Endothelial cell (in vitro differentiated cells): ENCODE measurements at regions not wholly inside any gene's neighbourhood (a gene's known extent, or its start where the extent isn't known, plus 50 kb on each side); places are given as distances from the start of the nearest gene placed in this dataset.

Source experiments
- DNase-seq: peaks from one replicate; pipeline ENCODE4 v3.0.0; 2021; ENCODE audit warnings: low spot score
- H3K27ac Mint-ChIP-seq: one replicate; pipeline ENCODE4 v1.8.0; 2021; ENCODE audit warnings: mixed read lengths, inconsistent platforms; ENCODE audit not compliant: unreplicated experiment
- H3K27me3 Mint-ChIP-seq: one replicate; pipeline ENCODE4 v1.8.0; 2021; ENCODE audit warnings: mild to moderate bottlenecking, moderate library complexity, mixed read lengths, inconsistent platforms; ENCODE audit not compliant: unreplicated experiment
- H3K36me3 Mint-ChIP-seq: one replicate; pipeline ENCODE4 v1.8.0; 2021; ENCODE audit warnings: mild to moderate bottlenecking, low read depth, mixed read lengths, inconsistent platforms; ENCODE audit not compliant: unreplicated experiment
- H3K4me1 Mint-ChIP-seq: one replicate; pipeline ENCODE4 v1.8.0; 2021; ENCODE audit warnings: mild to moderate bottlenecking, mixed read lengths, inconsistent platforms; ENCODE audit not compliant: unreplicated experiment
- H3K4me3 Mint-ChIP-seq: one replicate; pipeline ENCODE4 v1.8.0; 2021; ENCODE audit warnings: mild to moderate bottlenecking, mixed read lengths, inconsistent platforms; ENCODE audit not compliant: unreplicated experiment
- H3K9me3 Mint-ChIP-seq: one replicate; pipeline ENCODE4 v1.8.0; 2021; ENCODE audit warnings: mixed read lengths, inconsistent platforms; ENCODE audit not compliant: unreplicated experiment
- CTCF ChIP-seq: fragments of 200-600 bp; sonication (generic); IDR thresholded peaks from one replicate; pipeline ENCODE4 v1.5.0; 2021; ENCODE audit warnings: antibody characterized with exemption; ENCODE audit not compliant: unreplicated experiment

DNA sequence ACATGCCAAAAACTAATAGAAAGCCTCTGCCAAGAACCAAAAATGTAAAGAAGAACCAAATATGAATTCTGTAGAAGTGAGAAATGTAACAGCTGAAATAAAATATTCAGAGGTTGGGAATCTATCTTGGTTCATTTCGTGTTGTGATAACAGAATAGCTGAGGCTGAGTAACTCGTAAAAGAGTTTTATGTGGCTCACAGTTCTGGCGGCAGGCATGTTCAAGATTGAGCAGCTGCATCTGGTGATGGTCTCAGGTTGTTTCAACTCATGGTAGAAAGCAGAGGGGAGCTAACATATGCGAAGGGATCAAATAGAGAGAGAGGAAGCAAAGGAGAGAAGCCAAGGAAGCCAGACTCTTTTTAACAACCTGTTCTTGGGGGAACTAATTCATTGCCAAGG lies 717.2 kb downstream of the TNS3 start:
- peaks cover 2% of the 10 kb centered on the region for H3K4me1 Mint-ChIP-seq
- no peak for TF ChIP-seq CTCF
- peaks cover 2% of the 10 kb centered on the region for H3K27me3 Mint-ChIP-seq
- no peak overlapping the region for H3K4me3 Mint-ChIP-seq
- H3K36me3 Mint-ChIP-seq = no peaks in the 10 kb centered on the region
- H3K27ac Mint-ChIP-seq = no peak overlapping the region
- H3K9me3 Mint-ChIP-seq = no peaks in the 10 kb centered on the region
- no peak for DNase-seq

DNA sequence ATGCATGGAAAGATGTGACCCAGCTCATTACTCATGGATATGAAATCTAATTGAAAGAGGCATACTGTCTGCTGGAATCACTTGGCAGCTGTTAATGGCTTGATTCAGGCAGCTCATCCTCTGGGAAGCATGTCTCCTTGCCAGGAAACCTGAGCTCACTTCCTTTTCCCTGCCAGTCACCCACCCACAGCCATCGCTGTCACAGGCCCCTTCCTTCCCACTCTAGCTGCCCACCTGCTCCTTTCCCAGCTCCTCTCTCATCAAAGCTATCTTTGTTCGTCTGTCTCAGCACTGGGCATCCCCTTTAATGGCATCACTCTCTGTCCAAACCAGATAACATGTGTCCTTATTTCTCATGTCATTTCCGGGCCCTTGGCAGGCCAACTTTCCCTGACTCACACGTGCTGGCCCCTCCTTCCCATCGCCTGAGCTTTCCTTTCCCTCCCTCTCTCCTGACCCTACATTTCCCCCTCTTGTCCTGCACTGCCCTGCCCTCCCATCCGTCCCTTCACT lies 721.9 kb downstream of the TNS3 start:
- peaks cover 2% of the 10 kb centered on the region for H3K27me3 Mint-ChIP-seq
- peaks cover 2% of the 10 kb centered on the region for H3K4me1 Mint-ChIP-seq
- no peaks in the 10 kb centered on the region for H3K9me3 Mint-ChIP-seq
- DNase-seq = no peak
- no peak overlapping the region for H3K27ac Mint-ChIP-seq
- no peak for TF ChIP-seq CTCF
- H3K36me3 Mint-ChIP-seq = no peaks in the 10 kb centered on the region
- no peak overlapping the region for H3K4me3 Mint-ChIP-seq

DNA sequence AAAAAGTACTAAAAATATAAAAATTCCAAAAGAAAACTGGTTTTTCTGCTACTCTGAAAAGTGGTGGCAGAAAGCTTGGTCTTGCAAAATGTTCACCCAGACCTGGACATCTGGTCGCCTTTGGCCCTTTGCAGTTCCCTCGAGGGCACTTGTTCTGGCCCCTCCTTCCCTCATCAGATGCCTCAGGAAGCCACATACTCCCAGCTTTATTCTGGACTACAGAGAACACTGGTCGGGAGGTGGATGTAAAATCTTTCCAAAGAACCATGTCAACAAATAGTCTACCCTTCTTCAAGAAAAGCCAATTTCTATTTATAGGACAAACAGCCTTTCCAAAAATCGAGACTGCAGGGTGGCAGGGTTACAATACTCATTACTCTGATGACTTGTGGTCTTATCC lies 726.1 kb downstream of the TNS3 start:
- Mint-ChIP-seq H3K27me3 (peaks cover 2% of the 10 kb centered on the region), H3K9me3 (no peaks in the 10 kb centered on the region), H3K4me1 (peaks cover 2% of the 10 kb centered on the region), H3K4me3 (no peak overlapping the region), H3K27ac (no peak overlapping the region), H3K36me3 (no peaks in the 10 kb centered on the region)
- DNase-seq = no peak
- TF ChIP-seq CTCF = no peak

DNA sequence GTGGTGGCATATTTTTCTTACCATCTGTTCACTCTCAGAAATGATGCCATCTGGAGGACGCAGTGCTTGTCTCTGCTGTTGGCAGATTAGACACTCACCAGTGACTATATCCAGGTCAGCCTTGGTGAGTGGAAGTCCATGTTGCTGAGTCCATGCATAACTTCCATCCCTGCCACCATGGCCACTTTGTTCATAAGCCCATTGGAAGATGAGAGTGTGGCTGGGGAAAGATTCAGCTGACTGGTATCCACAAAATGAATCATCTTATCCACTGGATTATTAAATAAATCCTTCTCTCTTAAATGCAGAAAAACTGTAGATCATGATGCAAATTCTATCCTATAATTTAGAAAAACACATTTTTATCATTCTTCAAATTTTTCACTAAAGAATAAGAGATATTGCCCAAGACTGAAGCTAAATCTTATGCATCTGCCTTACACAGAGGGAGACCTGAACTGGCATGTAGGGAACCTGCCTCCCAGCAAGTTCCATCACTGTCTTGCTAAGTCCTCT lies 726.9 kb downstream of the TNS3 start:
- no peaks in the 10 kb centered on the region for H3K9me3 Mint-ChIP-seq
- H3K4me1 Mint-ChIP-seq = peaks cover under 1% of the 10 kb centered on the region
- TF ChIP-seq CTCF = no peak
- no peak overlapping the region for H3K4me3 Mint-ChIP-seq
- no peaks in the 10 kb centered on the region for H3K36me3 Mint-ChIP-seq
- H3K27me3 Mint-ChIP-seq = peaks cover 3% of the 10 kb centered on the region
- no peak overlapping the region for H3K27ac Mint-ChIP-seq
- DNase-seq = no peak

GRCh38 chr7:46853451-46853850 lies 728.5 kb downstream of the TNS3 start:
- H3K4me3 Mint-ChIP-seq = no peak overlapping the region
- H3K27me3 Mint-ChIP-seq = peaks cover 3% of the 10 kb centered on the region
- H3K9me3 Mint-ChIP-seq = no peaks in the 10 kb centered on the region
- no peak for TF ChIP-seq CTCF
- no peak overlapping the region for H3K27ac Mint-ChIP-seq
- H3K4me1 Mint-ChIP-seq = peaks cover 4% of the 10 kb centered on the region
- H3K36me3 Mint-ChIP-seq = no peaks in the 10 kb centered on the region
- DNase-seq = no peak
